ENCODE measurements at regions not wholly inside any gene's neighbourhood (a gene's known extent, or its start where the extent isn't known, plus 50 kb on each side); places are given as distances from the start of the nearest gene placed in this dataset.

- no peak for TF ChIP-seq POLR2A (IDR thresholded peaks at IDR 0.05)
- TF ChIP-seq POLR2AphosphoS5 (IDR thresholded peaks at IDR 0.05), result no peak
These were observed 330.0 kb downstream of the RERGL start for GRCh38 chr12:17759982-17760381.
